Psoas muscle (tissue), 7 donors: ENCODE measurements at regions not wholly inside any gene's neighbourhood (a gene's known extent, or its start where the extent isn't known, plus 50 kb on each side); places are given as distances from the start of the nearest gene placed in this dataset.

Source experiments
- ATAC-seq, 4 donors: fragments of 200-7000 bp; cut with Tn5 transposase; one replicate each; pipeline ENCODE4 v1.9.1; 2020; ENCODE audit warnings: moderate library complexity in 3 of 4, mild to moderate bottlenecking in 2 of 4
- DNase-seq, 2 donors: peaks; one replicate each; pipeline ENCODE4 v3.0.0-alpha.2; 2020
- H3K27ac ChIP-seq: fragments of 200-600 bp; one replicate; pipeline ENCODE4 v1.8.0; 2022
- H3K27me3 ChIP-seq, 3 donors: fragments of 200-600 bp in 1 of 3; one replicate each; pipeline versions ENCODE4 v1.6.1 to v1.8.0; 2013 to 2022; ENCODE audit warnings: low read length in 2 of 3, mild to moderate bottlenecking in 2 of 3, moderate library complexity in 1 of 3; ENCODE audit not compliant: insufficient read depth in 3 of 3
- H3K36me3 ChIP-seq, 2 donors: fragments of 200-600 bp in 1 of 2; one replicate each; pipeline versions ENCODE4 v1.6.1 to v1.8.0; 2013 to 2022; ENCODE audit warnings: low read depth in 1 of 2, mild to moderate bottlenecking in 1 of 2, moderate library complexity in 1 of 2; ENCODE audit not compliant: insufficient read depth in 1 of 2
- H3K4me1 ChIP-seq: fragments of 200-600 bp; one replicate; pipeline ENCODE4 v1.8.0; 2022
- H3K4me3 ChIP-seq: fragments of 200-600 bp; one replicate; pipeline ENCODE4 v1.8.0; 2022; ENCODE audit warnings: mild to moderate bottlenecking
- H3K9me3 ChIP-seq: fragments of 200-600 bp; one replicate; pipeline ENCODE4 v1.8.0; 2022
- CTCF ChIP-seq: fragments of 200-600 bp; IDR thresholded peaks from one replicate; pipeline ENCODE4 v1.8.0; 2022; ENCODE audit warnings: antibody characterized with exemption
- WGBS, 3 donors: extraction: QIAGEN DNeasy Blood & Tissue Kit; methylation state at CpG; one replicate each; pipeline versions ENCODE4 v1.1.6 to v1.1.7; 2013; 5-methylcytosine and 5-hydroxymethylcytosine counted together
- intact Hi-C, 2 donors: fragments of 100-400 bp; cut with DNase I; formaldehyde crosslinking; loops; one replicate each; pipeline versions ENCODE4 v1.11.0 to v1.14.2; 2022
- donor health status: healthy with polysubstance abuse.
- donor health status: DM: no; HTN: no; CAD: no; lungs with moderate emphysema.
- donor health status: Bipolar disorder and iron deficiency.
- donor health status: healthy.
- donor health status: DM: yes; HTN: yes; CAD: no.
- donor health status: DM: no; HTN: no; CAD: no.
- donor health status: DM: yes; HTN: yes; CAD: no.

DNA sequence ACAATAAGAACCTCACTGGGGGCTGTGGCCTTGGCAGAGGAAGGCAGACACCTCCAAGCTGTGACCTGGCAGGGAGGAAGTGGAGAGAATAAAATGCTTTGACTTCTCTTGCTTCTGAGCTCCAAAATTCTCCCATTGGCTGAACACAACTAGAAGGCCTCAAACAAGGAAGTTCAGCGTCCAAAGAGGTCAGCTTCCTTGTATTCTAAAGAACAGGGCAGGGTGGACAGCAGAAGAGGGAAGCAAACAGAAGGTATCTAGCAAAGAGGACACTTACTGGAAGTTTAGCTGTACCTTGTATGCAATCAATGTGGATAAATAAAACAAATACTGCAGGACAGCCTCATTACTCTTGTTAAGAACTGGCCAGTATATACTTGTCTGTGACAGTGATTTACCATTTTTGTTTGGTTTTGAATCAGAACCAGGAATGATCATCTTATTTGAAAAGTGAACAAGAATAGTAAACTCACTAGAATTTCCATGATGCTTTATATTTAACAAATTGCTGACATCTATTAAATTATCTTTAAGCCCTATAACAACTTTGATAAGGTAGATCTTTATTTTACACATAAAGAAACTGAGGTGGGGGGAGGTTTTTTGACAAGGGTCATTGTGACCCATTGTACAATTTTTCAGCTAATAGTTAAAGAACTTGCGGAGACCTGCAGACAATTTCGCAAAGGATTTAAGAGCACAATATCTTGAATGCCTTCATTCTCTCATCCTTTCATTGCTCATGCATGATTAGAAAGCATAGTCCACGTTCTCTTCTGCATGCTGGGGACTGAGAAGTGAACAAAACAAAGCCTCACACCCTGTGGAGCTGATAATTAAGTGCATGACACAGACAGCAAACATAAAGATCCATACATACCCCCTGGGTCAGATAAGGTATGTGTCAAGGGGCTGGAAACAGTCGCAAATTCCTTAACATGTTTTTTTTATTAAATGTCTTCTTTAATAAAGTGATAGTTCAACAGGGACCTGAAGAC lies 1448.0 kb downstream of the AACS start:
- WGBS, 3 donors, result 67 to 73% (median 68%) methylated on average over 5 of the region's 5 CpGs
- ATAC-seq (no peak), DNase-seq (no peak)
- no peaks in the 10 kb centered on the region for H3K36me3 ChIP-seq
- no peak for TF ChIP-seq CTCF
- no peaks in the 10 kb centered on the region for H3K27me3 ChIP-seq
- no peak overlapping the region for H3K27ac ChIP-seq
- peaks cover 5% of the 10 kb centered on the region for H3K9me3 ChIP-seq
- H3K4me3 ChIP-seq, result no peak overlapping the region
- H3K4me1 ChIP-seq, result no peaks in the 10 kb centered on the region
- intact Hi-C loops, result no loop called here

DNA sequence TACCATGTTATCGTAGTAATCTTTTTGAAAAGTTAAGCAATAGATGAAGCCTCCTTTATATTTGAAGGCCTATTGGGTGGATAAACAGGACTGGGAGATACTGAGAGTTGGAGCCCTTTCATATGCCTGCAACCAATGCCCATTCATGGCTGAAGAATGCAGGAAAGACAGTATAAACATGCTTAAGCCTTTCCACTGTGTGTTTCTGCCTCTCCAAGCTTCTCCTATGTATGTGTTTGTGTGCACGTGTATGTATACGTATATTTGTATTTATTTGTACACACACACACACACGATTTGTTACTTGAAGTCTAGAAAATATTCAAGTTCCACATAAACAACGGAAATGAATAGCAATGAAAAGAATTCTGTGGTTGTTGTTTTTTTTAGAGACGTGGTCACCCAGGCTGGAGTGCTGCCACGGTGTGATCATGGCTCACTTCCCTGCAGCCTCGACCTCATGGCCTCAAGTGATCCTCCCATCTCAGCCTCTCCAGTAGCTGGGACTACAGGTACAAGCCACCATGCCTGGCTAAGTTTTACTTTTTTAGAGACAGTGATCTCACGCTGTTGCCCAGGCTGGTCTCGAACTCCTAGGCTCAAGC lies 1453.5 kb downstream of the AACS start:
- DNase-seq, result no peak
- H3K27me3 ChIP-seq, result no peaks in the 10 kb centered on the region
- WGBS, 3 donors, result 77 to 80% (median 78%) methylated on average over 10 of the region's 10 CpGs
- H3K4me3 ChIP-seq, result no peak overlapping the region
- no peak for TF ChIP-seq CTCF
- intact Hi-C loops, result no loop called here
- no peaks in the 10 kb centered on the region for H3K4me1 ChIP-seq
- no peaks in the 10 kb centered on the region for H3K36me3 ChIP-seq
- no peak for ATAC-seq
- no peak overlapping the region for H3K27ac ChIP-seq
- H3K9me3 ChIP-seq, result peaks cover 5% of the 10 kb centered on the region

DNA sequence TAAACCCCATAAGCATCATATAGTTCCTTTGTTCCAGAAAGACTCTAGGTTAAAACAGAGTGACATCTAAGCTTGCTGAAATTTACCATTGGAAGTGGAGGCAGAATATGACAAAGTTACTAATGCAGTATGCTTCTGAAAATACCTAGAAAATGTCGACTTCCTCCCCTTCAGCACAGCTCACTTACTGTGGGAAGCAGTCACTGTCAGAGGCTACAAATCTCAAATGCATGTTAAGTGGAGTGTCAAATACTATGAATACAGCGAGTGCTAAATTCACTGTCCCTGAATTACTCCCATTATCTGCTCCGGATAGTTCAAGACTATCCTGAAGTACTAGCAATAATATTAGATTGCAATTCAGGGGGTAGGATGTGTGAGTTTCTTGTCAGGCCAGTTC lies 1454.6 kb downstream of the AACS start:
- no peaks in the 10 kb centered on the region for H3K27me3 ChIP-seq
- DNase-seq (no peak), ATAC-seq (no peak)
- no peaks in the 10 kb centered on the region for H3K4me1 ChIP-seq
- no peak overlapping the region for H3K27ac ChIP-seq
- TF ChIP-seq CTCF, result no peak
- H3K4me3 ChIP-seq, result no peak overlapping the region
- H3K9me3 ChIP-seq, result peaks cover 5% of the 10 kb centered on the region
- 68 to 81% (median 76%) methylated on average over 3 of the region's 3 CpGs for WGBS, 3 donors
- H3K36me3 ChIP-seq, result no peaks in the 10 kb centered on the region
- intact Hi-C loops, result no loop called here

DNA sequence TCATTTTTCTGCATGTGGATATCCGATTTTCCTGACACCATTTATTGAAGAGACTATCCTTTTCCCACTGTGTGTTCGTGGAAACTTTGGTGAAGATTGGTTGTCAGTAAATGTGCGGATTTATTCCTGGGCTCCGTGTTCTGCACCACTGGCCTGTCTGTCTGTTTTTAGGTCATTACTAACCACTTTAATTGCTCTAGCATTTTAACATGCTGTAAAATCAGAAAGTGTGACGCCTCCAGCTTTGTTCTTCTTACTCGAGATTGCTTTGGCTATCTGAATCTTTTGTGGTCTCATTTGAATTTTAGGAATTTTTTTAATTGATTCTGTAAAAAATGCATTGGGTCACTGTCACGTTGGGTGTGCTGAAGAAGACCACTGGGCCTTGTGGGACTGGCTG lies 1458.7 kb downstream of the AACS start:
- no peak for DNase-seq
- no peaks in the 10 kb centered on the region for H3K27me3 ChIP-seq
- no peaks in the 10 kb centered on the region for H3K9me3 ChIP-seq
- WGBS, 3 donors, result 59 to 65% (median 63%) methylated on average over 7 of the region's 7 CpGs
- no peaks in the 10 kb centered on the region for H3K4me1 ChIP-seq
- TF ChIP-seq CTCF, result no peak
- no peak overlapping the region for H3K27ac ChIP-seq
- intact Hi-C loops, result no loop called here
- no peak overlapping the region for H3K4me3 ChIP-seq
- no peaks in the 10 kb centered on the region for H3K36me3 ChIP-seq
- no peak for ATAC-seq
